GM19025 (cell line): ENCODE measurements at regions not wholly inside any gene's neighbourhood (a gene's known extent, or its start where the extent isn't known, plus 50 kb on each side); places are given as distances from the start of the nearest gene placed in this dataset.

Experiments used
- ATAC-seq: cut with Tn5 transposase; IDR thresholded peaks from one replicate; pipeline ENCODE4 v1.9.1; 2021; ENCODE audit warnings: mild to moderate bottlenecking, low read depth, moderate library complexity; ENCODE audit not compliant: unreplicated experiment

GRCh38 chr3:156620901-156621300, 53.5 kb upstream of the TIPARP start:
- no peak for ATAC-seq

- no peak for ATAC-seq
Observed at GRCh38 chr3:156620260-156620659, 54.1 kb upstream of the TIPARP start.

GRCh38 chr3:156619376-156619775, 55.0 kb upstream of the TIPARP start:
- no peak for ATAC-seq

DNA sequence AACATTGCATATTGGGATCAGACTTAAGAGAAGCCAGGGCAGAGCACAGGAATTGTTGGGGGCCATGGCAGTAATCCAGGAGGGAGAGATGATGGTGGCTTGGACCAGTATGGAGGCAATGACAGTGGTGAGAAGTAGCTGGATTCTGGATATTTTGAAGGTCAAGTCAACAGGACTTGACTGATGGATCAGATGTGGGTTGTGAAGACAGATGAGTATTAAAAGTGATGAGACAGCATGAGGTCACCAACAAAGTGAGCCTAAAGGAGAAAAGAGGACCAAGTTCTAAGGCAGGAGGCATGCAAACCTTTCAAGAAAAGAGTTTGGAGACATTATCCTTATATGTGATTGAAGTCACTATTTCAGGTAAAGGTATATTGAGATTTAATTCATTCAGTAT, 56.6 kb upstream of the TIPARP start:
- no peak for ATAC-seq

- ATAC-seq = no peak
Observed at GRCh38 chr3:156617145-156617544, 57.2 kb upstream of the TIPARP start.

DNA sequence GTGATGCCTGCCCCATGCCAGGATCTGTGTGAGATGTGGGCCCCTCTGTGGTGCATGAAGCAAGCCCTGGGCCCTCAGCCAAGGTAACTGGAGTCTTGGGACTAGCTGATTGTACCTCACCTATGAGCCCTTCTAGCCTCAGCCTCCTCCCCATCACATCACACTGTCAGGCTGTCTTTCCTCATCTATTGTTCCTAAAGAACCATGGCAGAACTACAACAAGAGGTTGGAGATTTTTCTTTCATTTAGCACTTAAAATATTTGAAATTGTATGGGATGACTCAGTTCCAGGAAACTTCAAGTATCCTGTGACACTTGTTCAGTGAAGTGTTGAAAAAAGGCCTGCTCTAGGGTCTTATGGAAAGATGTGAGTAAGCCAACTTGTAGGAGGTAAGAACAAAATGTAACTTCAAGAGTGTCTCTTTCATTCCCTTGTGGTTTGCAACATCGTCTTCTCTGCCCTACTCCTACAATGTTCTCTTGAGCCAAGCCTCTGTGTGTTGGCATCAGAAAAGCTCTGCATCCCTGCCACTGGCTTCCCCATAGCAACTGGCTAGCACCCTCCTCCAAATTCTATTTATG, 58.7 kb upstream of the TIPARP start:
- ATAC-seq = no peak

- ATAC-seq = no peak
Observed at GRCh38 chr3:156614642-156615511, 59.5 kb upstream of the TIPARP start.

DNA sequence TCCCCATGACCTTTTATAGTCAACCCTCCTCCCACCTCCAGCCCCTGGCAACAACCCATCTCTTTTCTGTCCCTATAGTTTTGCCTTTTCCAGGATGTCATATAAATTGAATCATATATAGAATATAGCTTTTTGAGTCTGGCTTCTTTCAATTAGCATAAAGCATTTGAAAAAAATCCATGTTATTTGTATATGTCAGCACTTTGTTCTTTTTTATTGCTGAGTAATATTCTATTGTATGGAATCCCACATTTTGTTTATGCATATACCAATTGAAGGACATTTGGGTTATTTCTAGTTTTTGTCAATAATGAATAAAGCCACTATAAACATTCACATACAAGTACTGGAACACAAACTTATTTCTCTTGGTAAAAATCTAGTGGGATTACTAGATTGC, 58.0 kb upstream of the SSR3 start:
- ATAC-seq = no peak

GRCh38 chr3:156611870-156612494, 57.1 kb upstream of the SSR3 start:
- no peak for ATAC-seq

DNA sequence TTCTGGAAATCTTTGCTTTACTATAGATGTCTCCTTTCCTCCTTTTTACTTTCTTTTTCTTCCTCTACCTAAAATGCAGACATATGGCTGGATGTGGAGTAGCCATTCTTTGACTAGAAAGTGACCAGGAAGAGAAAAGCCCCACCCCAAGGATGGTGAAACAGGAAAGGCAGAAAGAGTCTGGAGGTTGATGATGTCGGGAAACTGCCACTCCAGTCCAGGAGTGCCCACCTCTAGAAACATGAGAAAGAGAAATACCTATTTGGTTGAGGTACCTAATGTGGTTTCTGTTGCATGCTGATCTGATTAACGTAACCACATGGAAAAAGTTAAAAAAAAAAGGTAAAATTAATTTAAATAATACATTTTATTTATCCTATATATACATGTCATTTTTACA, 55.2 kb upstream of the SSR3 start:
- ATAC-seq = no peak

DNA sequence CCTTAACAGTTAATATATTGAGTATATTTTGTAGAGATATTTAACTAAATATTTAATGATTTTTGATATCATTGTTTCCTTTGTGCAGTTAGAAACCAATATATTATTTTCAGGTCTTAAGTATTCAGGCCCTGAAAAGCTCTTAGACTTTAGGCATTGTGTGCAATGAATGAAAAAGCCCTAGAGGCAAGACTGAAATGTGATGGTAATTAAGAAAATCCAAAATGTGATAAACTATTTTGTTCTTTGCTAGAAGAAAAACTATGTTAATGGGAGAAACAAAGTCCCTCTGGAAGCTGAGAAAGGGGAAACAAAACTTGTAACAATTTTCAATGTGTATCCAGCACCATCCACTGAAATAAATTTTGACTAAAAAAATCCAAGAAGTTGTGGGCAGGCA, 54.6 kb upstream of the SSR3 start:
- no peak for ATAC-seq

GRCh38 chr3:156608601-156609514, 53.9 kb upstream of the SSR3 start:
- no peak for ATAC-seq

GRCh38 chr3:156606729-156607128, 51.8 kb upstream of the SSR3 start:
- peak; percentile 53 for ATAC-seq

DNA sequence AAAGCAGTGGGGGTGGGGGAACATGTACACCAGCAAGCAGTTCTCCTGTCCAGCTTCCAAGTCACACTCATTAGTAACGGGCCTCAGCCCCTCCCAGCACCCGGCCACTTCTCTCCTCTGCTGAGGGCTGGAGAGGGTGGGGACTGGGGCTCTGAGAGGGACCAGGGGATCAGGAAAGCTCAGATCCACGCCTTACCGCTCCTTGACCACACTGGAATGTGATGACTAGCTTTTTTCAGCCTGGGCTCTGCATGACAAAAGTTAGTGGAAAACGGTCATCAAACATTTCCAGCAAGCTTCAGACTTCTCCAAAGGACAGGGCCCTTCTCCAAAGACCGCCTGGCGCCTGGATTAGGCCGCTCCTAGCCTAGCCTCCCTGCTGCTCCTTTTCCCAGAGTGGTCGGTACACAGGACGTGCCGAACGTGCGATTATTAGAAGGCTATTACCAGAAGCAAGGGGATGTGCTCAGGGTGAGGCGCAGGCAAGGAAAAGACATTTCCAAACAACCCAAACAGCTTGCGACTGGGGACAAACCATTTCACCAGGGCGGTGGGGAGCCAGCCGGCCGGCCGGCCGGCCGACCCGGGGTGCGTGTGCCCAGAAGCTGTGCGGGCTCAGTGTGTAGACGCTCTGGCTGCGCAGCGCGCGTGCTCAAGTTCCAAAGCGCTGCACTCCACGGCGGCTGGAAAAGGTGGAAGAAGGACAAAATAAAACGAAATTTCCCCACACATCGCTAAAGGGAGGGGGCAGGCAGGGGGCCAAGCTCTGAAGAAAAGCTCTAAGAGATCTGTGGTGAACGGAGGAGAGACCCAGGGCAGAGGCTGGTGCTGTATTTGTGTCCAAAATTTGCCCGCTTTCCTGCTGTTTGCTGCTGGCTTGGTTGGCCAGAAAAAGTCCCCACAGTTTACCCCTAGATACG, 51.0 kb upstream of the SSR3 start:
- peak; percentile 34 for ATAC-seq

DNA sequence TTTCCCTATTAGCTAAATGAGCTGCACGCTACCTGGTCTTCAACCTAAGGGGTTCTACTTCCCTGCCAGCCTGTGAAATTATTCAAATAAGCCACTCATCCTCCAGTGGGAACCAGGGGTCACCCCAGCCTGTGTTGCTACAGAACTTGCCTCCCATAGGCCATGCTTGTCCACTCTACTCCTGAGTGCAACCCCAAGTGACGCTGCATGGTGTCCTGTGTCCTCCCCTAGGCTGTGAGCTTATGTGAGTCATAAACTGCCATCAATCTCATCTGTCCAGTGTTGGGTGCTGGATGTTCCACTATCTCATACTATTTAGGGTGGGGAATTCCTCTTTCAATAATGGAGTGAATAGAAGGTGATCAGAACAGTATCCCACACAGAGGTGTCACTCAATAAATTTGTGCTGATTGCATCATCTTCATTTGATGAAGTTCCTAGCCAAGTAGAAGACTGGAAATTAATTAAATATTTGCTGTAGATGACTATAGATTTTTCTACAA, 49.8 kb upstream of the SSR3 start:
- ATAC-seq = no peak
